HG03280 (cell line): ENCODE measurements at regions not wholly inside any gene's neighbourhood (a gene's known extent, or its start where the extent isn't known, plus 50 kb on each side); places are given as distances from the start of the nearest gene placed in this dataset.

Experiments
- ATAC-seq: cut with Tn5 transposase; IDR thresholded peaks from one replicate; pipeline ENCODE4 v1.9.1; 2021; ENCODE audit warnings: mild to moderate bottlenecking, moderate library complexity; ENCODE audit not compliant: unreplicated experiment

DNA sequence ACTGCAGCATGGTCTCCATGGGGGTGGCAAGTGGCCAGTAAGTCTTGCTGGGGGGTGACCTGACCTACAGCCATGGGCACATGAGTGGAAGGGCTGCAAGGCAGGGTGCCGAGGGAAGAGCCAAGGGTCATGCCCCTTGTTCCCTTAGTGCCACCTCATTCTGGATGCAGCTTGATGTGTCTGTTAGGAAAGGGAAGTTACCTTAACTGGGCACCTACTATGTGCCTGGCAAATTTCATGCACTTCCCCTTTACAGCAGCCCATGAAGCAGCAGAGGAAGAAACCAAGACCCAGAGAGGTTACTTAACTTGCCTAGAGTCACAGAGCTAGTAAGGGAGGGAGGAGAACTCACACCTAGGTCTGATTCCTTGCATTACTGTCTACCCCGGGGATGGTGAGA is 174.0 kb downstream of the MRPL14 start:
- ATAC-seq: no peak

DNA sequence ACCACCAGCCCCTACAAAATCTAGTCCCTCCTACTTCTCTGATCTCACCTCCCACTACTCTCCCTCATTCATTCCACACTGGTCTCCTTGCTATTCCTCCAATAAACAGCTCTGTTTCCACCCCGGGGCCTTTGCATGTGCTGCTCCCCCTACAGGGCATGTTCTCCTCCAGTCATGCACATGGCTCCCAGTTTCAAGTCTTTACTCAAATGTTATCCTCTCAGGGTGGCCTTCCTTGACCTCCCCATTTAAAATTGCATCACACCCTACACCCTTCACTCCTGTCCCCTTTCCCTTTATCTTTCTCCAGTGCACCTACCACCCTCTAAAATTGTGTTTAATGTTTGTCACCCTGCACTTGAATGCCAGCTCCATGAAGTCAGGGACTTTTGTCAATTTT is 174.5 kb downstream of the MRPL14 start:
- ATAC-seq: no peak

DNA sequence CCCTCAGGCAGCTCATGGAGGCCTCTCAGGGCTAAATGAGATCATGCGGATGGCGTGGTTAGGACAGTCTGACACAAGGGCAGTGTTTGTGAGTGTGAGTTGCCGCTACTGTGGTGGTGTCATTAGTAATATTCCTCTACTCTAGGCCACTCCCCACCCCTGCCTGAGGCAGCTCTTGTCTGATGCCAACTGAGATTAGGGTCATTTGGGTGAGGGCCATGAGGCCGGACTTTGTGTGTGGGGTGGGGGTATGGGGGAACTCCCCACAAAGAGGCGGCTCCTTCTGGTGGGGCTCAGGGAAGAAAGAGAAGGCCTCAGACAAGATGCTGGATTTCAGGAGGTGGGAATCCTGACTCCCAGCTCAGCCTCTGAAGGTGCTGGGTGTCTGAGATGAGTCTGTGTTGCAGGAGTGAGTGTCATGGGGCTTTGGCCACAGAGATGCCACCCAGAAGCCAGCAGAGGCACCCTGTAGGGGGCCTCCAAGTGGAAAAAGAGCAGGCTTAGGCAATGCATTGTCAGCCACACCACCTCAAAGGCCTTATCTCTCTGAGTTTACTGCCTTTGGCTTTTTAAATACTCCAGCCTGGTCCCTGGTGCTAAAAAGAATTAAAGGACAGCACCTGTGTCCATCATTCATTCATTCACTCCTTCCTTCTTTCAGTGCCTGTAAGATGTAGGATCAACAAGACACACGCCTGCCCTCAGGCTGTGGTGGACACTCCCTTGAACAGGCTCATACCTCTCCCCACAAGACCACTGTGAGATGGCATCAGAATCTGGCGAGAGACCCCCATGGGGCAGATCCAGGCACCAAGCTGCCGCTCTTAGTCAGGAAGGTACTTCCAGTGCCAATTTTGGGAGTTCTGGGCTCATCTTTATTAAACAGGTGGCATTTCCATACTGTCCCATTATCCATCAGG is 175.2 kb downstream of the MRPL14 start:
- ATAC-seq: no peak

DNA sequence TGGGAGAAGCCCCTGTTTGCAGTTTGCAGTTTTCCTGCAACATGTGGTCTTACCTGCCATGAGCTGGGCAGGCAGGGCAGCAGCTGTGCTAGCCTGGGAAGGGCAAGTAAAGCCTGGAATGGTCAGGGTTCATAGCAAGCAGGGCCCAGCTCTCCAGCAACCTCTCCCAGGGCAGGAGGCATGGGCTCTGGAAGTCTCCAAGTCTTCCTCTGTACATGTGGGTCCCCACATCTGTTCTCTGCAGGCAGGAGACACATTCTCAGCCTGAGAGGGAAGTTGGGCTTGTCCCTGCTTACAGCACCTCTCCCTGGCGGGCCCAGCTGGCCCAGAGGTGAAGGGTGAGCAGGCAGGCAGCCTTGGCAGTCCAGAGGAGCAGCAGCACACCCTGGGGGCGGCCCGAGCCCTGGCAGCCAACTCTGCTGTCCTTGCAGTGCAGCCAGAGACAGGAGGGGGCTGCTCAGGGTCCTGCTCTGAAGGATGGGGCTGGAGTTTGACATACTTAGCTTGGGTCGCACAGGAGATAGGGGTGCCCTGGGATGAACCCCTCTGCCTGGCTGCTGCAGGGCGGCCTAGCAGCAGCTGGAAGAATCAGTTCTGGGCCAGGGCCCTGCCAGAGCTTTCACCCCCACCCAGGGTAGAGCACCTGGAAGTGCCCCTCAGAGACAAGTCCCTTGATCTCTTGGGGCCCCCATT is 176.0 kb downstream of the MRPL14 start:
- ATAC-seq: no peak

DNA sequence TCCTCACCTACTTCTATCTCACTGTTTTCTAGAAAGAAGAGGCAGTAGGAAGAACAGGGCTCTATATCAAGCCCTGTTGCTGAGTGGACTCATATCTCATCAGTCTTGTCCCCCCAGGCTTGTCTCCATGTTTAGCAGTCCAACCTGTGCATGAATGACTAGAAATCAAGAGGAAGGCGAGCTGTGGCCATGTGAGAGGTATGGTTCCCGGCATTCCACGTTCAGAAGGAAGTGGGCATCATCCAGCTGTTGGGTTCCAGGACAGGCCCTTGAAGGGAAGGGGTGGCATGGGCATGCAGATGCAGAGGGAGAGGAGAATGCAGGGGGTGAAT is 176.6 kb downstream of the MRPL14 start:
- no peak for ATAC-seq

DNA sequence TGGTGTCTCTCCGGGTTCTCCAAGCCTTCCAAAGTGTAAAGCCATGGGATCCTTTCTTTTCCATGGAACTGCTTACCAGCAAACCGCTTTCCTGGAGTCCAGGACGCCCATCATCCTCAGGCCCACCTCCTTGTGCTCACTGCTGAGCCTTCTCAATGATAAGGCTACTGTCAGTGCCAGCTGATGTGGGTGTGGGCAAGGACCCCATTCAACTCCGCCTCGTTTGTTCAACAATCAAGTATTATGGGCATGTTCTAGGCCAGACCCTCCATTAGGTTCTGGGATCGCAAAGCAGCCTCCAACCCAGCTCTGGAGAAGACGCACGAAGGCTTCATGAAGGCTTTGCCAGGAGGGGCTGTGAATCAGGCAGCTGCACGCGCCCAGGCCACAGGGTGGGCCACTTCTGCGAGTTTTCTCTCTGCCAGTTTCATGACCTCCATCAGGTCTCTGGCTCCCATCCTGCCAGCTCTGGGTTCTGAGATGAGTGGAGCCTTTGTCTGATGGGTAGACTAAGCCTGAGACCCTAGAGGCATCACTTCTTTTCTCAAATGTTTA is 177.1 kb downstream of the MRPL14 start:
- no peak for ATAC-seq

DNA sequence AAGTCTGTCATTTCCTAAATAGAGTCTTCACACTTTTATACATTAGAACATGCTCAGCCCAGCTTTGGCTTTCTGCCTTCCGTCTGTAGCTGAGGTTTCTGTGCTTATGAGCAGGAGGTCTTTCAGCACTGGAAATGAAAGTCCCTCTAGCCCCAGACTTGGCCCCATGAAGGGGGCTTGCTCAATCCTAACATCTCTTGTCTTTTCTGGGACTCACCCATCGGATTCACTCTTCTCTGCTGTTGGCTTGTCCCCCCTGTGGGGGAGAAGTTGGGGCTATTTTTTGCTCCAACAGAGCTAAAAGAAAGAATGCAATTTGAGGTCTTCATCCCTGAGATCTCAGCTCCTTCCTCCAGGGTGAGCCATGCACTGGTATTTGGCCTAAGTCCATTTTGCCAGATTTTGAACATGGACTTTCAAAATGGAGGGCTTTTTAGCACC is 177.7 kb downstream of the MRPL14 start:
- no peak for ATAC-seq

DNA sequence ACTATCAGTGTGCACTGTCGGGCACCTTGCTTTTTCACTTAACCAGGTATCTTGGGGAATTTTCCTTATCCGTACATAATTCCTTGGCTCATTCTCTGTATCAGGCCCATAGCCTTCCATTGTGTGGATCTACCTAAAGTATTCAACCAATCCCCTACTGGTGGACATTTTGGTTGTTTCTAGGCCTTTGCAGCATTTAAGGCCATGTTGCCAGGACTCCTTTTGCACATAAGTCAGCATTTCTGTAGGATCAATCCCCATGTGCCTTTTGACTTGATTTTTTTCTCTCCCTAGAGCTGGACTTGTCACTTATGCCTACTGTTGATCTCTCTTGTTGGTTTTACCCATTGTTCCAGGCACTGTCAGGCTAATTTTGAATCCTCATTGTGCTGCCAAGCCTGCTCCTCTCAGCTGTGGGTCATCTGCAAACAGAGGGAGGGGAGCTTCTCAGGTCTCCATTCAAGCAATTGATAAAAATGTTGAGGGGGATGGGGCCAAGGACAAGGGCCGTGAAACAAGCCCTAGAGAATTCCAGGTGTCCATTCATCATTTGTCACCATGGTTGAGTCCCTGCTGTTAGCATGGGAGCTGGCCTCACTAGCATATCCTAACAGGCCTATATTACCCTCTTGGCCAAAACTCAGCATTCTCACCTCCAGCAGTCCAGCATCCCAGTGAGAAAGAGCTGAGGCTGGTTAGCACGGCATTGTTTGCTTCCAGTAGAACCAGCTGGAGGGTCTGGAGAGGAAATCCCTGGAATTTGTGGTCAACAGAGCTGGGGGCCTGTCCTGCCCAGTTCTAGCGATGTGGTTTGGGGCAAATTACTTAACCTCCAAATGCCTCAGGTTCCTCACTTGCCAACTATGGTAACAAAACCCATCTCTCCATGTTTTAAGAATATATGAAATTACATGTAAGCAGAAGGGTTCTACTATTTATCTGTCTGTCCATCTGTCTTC is 178.4 kb downstream of the MRPL14 start:
- ATAC-seq: no peak

DNA sequence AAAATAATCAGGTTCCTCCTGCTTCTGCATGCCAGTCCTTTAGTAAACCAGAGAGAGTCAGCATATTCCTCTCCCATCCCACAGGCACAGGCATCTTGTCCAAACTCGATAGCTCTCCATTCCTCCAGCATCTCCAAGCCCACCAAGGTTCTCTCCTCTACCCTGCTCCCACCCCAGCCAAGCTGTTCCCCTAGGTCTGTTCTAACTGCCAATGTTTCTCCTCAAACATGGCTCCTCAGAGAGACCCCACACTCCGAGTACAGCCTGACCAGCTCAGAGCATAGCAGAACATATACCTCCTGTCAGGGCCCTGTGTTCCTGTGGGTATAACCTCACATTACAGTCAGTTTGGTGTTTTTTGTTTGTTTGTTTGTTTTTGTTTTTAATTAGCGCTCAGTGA is 177.8 kb downstream of the VEGFA start:
- ATAC-seq: no peak

DNA sequence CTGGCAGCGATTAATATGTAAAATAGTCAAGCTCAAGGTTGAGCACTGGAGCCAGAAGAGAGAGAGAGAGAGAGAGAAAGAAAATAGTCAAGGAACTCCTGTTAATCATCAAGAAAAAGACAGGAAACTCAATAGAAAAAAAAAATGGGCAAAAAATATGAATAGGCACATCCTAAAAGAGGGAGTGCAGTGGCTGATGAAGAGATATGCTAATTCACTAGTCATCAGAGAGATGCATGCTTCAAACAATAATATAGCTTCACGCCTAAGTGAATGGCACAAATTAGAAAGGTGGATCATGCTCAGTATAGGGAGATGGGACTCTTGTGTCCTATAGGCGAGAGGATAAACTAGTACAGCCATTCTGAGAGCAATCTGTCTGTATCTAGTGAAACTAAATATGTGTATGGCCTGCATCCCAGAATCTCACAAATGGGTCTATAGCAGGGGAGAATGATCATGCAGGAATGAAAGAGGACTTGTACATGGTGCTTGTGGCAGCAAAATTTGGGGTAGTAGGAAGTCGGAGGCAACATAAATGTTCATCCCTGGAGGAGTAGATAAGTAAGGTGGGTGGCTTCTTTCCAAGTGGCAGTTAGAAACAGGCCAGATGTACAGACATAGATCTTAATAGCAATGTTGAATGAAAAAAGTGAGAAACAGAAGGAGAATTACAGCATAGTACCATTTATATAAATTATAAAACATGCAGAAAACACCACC is 176.8 kb downstream of the VEGFA start:
- no peak for ATAC-seq

DNA sequence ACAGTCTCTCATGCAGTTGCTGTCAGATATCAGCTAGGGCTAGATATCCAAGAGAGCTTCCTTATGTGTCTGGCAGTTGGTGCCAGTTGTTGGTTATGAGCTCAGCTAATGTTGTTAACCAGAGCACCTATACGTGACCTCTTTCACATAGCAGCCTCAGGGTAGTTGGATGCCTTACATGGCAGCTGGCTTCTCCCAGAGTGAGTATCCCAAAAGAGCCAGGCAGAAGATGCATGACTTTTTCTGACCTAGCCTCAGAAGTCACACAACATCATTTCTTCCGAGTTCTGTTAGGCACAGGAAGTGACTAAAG is 175.7 kb downstream of the VEGFA start:
- ATAC-seq: no peak

DNA sequence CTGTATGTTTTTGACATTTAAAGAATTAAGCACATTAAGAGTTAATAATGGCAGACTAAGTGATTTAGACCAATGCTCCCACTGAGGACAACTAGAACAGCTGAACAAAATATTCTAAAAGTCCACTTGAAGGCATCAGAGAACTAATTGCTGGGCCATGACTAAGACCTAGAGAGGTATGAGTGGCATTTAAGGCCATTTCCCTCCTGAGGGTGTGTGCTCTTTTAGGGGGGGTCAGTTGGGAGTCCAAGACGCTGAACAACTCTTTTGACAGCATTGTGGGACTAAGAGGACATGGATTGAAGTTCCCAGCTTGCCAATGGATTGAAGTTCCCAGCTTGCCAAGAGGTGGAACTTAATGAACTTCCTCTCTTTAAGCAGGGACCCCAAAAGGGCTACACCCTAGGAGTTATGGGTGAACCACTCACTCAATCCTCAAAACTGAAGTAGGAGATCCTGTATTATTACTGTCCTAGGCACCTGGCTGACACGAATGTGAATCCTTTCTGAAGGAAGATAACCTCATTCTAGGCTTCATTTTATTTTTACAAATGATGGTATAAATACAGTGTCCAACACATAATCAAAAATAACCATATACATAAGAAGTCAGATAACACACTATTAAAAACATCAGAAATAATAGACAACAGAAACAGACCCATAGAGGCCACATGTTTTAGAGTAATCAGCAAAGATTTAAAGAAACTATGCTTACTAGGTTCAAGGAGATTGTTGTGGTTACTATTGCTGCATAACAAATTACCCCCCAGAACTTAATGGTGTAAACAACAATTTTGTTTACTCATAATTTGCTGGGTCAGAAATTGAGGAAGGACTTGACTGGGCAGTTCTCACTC is 175.1 kb downstream of the VEGFA start:
- no peak for ATAC-seq

DNA sequence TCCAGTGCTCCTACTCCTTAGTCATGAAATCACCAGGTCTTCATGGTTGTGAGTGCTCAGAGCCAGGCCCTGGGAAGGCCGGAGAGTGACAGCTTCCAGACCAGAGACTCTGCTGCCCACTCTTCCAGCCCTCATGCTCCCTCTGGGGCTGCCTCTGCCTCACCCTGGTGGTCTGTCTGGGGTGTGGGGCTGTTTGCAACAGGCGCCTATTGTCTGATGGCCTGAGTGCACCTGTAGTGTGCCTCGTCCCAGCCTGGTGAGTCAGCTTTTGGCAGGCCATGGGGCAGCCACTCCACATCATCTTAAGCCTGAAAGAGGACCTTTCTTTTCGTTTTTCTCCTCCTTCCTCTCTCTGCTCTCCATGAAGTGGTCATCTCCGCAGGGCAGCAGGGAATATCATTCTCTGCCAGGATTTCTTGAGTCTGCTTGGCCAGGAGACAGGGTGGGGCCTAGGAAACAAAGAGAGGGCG is 173.8 kb downstream of the VEGFA start:
- no peak for ATAC-seq

DNA sequence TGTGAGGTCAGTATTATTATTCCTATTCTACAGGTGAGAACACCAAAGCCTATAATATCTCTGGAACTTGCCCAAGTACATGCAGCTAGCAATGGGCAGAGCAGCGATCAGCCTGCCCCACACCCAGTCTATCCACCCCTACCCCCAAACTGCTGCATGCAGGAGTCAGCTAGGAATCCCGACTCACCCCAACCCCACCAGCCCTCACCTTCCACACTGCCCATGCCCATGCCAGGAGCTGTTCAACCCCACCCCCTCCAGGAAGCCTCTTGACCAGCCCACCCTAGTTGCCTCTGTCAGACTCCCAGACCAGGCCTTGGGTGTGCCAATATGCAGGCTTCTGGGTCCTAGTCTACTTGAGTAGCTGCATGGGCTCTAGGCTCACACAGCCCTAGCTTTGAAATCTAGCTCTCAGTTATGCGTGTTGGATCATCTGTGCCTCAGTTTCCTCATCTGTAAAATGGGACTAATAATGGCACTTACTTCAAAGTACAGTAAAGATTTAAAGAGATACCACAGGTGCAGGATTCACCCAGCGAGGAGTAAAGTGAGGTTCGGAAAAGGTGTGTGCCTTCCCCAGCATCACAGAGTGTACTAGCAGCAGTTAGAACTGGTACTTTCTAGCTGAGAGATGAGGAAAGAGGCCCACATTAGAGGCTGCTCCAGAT is 173.2 kb downstream of the VEGFA start:
- no peak for ATAC-seq

DNA sequence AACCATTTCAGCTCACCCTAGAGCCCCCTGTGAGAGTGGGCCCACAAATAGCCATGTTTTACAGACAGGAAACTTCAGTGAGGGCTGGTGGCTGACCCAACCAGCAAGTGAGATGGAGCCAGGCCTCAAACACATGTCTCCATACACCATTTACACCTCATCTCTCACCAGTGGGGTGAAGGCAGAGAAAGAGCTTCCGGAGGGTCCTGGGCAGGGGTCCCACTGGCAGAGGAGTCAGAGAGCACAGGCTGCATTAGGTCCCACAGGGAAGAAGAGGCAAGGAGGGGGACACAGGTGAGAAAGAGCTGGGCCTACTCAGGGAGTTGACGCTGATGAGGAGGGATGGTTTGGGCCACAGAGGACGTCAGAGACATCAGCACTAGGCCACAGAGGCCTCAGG is 172.6 kb downstream of the VEGFA start:
- no peak for ATAC-seq

DNA sequence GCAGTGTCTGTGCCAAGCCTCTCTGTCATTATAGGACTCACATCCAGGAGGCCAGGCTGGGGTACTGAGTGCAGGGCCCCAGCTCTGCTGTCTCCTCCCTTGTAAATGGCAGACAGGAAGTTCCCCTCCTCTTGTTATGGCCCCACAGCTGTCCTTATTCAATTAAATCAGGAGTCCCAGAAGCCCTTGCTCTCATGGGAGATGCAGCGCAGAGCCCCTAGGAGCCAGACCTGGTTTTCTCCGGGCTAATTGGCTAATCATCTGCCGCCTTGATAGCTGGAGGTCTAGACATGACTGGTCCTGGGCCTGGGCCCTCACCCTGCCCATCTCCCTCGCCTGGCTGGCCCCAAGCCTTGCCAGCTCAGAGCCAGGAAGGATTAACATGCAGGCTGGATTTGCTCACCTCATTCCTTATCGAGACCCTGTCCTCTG is 172.0 kb downstream of the VEGFA start:
- no peak for ATAC-seq

DNA sequence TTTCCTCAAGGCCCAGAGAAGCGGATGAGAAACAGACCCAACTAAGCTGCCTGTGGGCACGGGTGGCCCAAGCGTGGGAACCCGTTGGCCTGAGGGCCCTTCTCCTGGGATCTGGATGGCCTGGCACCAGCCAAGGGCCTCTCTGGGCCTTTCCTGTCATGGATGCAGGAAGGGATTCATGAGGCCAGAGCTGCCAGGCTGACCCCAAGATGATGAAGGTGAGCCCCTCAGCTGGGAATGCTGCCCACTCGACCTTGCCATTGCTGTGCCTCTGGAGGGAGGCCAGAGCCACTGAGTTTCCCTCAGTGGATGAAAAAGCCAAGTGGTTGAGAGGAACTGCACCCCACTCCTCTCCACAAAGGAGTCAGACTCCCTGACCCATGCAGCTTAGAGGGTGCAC is 171.2 kb downstream of the VEGFA start:
- no peak for ATAC-seq

DNA sequence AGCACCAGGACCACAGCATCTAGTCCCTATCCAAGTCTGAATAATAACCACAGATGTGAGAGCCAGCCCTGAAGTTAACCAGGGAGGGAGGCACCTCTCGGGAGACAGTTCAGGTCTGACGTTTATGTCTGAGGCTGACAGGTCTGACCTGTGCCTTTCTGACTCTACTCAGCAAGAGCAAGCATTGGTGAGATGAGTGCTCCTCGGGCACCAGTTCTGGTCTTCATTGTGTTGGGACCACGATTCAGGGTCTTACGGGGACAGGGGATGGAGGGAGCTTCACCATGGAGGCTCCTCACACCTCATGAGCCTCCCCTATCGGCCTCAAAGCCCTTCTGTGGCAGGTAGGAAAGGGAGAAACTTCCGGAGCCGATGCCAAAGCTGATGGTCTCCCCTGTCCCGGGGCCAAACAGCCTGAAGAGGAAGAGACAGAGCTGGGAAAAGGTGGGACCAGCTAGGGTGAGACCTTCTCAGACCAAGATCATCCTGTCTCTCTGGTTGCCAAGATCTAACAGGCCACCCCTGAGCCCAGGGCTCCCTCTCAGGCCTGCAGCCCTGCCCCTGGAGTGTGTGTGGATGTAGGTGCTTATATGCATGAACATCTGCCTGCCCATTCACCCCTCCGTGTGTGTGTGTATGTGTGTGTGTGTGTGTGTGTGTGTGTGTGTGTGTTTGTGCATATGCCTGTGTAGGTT is 170.5 kb downstream of the VEGFA start:
- no peak for ATAC-seq
